Mammary epithelial cell (primary cell): ENCODE measurements at regions not wholly inside any gene's neighbourhood (a gene's known extent, or its start where the extent isn't known, plus 50 kb on each side); places are given as distances from the start of the nearest gene placed in this dataset.

Source experiments
- EZH2 ChIP-seq: IDR thresholded peaks from 2 replicates; pipeline ENCODE4 v1.6.1; 2012; ENCODE audit warnings: low read length, inconsistent platforms, borderline replicate concordance
- TF ChIP-seq, protein P1 (sequence below), 2 donors: IDR thresholded peaks in 1 of 2; conservative IDR thresholded peaks in 1 of 2; 2 replicates each; pipeline ENCODE4 v1.5.1; 2011 to 2012; ENCODE audit warnings: inconsistent platforms in 2 of 2, low read length in 2 of 2, mild to moderate bottlenecking in 2 of 2, control low read depth in 1 of 2, low read depth in 1 of 2; ENCODE audit not compliant: insufficient read depth in 1 of 2; ENCODE audit errors: extremely low read depth in 1 of 2

DNA sequence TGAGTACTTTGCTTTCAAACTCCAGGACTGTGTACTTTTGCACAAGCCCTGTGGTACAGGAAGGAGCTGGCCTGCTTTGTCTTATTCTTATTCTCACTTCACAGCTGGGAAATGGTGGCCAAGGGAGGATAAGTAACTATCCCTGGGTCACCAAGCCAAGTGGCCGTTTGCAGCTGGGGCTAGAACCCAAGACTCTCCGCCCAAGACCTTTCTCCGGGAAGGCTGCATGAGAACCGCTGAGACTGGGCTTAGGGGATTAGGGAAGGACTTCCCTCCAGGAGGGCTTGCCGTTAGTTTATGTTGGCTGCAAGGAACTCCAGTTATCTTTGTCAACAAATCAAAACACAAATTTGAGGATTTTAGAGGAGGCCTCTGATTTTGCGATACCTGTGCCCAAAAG is 109.5 kb upstream of the ADRA1D start:
- TF ChIP-seq, protein P1, sequence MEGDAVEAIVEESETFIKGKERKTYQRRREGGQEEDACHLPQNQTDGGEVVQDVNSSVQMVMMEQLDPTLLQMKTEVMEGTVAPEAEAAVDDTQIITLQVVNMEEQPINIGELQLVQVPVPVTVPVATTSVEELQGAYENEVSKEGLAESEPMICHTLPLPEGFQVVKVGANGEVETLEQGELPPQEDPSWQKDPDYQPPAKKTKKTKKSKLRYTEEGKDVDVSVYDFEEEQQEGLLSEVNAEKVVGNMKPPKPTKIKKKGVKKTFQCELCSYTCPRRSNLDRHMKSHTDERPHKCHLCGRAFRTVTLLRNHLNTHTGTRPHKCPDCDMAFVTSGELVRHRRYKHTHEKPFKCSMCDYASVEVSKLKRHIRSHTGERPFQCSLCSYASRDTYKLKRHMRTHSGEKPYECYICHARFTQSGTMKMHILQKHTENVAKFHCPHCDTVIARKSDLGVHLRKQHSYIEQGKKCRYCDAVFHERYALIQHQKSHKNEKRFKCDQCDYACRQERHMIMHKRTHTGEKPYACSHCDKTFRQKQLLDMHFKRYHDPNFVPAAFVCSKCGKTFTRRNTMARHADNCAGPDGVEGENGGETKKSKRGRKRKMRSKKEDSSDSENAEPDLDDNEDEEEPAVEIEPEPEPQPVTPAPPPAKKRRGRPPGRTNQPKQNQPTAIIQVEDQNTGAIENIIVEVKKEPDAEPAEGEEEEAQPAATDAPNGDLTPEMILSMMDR (conservative IDR thresholded peaks at IDR 0.05 in 1 of 2, IDR thresholded peaks at IDR 0.05 in 1 of 2; ENCODE audit: extremely low read depth in 1 of 2, insufficient read depth in 1 of 2, low read depth in 1 of 2, low read length in 2 of 2), result no peak
- TF ChIP-seq EZH2, result no peak
